GM13976 (cell line): ENCODE measurements at regions not wholly inside any gene's neighbourhood (a gene's known extent, or its start where the extent isn't known, plus 50 kb on each side); places are given as distances from the start of the nearest gene placed in this dataset.
"Not testable (repeated sequence)": the region's sequence is repeated elsewhere in the genome, so short reads cannot be mapped to it uniquely, and the experiment has no call there.

Experiments
- DNase-seq: peaks from one replicate; pipeline ENCODE4 v3.0.0; 2012; ENCODE audit warnings: low spot score
- CTCF ChIP-seq: IDR thresholded peaks from 2 replicates; pipeline ENCODE4 v1.5.1; 2012; ENCODE audit warnings: borderline replicate concordance, mild to moderate bottlenecking; ENCODE audit not compliant: insufficient read depth; ENCODE audit errors: extremely low read depth, missing control alignments, control extremely low read depth
- in situ Hi-C: fragments of 300-500 bp; cut with MboI; formaldehyde crosslinking; loops from one replicate; pipeline ENCODE4 v1.12.0; 2022; ENCODE audit warnings: low sequenced_read_pairs, mixed read lengths, inconsistent platforms; ENCODE audit not compliant: unreplicated experiment

DNA sequence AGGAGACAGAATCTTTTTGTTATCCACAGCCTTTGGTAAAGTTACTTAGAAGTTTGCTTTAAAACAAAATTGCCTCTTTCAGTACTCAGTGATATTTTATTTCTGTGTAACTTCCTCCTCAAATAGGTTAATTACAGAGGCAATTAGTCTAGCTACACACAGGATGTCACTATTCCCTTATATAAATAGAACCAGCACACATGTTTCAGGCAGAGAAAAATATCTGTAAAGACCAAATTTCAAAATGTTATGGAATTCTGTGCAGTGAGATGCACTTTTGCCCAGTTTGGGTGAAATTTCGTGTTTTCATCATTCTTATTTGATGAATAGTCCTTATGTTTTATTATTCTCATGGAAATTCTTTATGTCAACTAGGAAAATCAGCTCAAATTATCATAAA is 410.6 kb upstream of the SOX5 start:
- in situ Hi-C loops = no loop called here
- TF ChIP-seq CTCF = no peak
- DNase-seq = no peak

- TF ChIP-seq CTCF = no peak
- DNase-seq = no peak
- in situ Hi-C loops = no loop called here
Measured at GRCh38 chr12:24359418-24359817, 409.9 kb upstream of the SOX5 start.

DNA sequence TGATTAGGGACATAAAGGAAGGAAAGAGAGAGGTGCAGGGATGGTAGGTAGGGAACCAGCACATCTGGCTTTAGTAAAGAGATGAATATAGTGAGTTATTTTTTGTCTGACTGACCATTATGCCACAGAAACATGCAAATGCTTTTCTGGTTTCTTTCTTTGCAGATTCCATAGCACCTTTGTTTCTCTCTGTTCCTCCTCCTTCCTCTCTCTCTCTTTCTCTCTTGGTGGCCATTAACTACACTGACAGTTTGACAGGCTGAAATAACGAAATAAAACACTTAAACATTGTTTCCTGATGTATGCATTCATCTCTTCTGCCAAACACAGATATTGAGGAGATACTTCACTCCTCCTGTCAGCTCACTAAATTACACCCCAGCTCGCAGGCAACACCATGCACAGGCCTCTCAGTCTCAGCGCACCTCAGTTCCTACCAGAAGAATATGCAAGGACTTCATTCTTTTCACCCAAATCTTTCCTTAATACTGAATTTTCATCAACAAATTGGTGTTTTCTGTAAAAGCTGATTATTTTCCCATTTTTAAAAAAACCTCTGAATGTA is 406.9 kb upstream of the SOX5 start:
- in situ Hi-C loops = no loop called here
- TF ChIP-seq CTCF = no peak
- DNase-seq = no peak

GRCh38 chr12:24352363-24352762 is 402.9 kb upstream of the SOX5 start:
- DNase-seq = no peak
- in situ Hi-C loops = no loop called here
- TF ChIP-seq CTCF = no peak

DNA sequence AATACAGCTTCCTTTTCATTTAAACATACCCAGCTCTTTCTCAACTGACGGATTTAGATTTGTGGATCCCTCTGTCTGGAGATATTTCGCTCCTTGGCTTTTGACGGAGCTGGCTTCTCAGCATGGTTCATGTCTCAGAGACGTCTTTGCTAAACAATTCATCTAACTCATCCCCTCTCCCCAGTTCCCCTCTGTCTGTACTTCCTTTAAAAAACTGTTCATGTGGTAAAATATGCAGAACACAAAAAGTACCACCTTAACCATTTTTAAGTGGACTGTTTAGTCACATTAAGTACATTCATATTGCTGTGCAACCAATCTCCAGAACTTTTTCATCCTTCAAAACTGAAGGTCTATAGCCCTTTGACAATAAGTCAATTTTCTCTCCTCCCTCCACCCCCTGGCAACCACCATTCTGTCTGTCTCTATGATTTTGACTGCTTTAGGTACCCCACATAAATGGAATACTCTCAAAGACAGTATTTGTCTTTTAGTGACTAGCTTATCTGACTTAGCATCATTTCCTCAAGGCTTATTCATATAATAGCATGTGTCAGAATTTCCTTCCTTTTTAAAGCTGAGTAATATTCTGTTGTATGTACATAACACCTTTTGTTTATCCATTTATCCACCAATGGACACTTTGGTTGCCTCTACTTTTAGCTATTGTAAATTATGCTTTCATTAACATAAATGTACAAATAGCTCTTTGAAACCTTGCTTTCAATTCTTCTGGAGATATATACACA is 399.8 kb upstream of the SOX5 start:
- no peak for DNase-seq

GRCh38 chr12:24348180-24348579 is 398.7 kb upstream of the SOX5 start:
- DNase-seq, in situ Hi-C loops: not testable (repeated sequence)

More for the DNA sequence above, 399.8 kb upstream of the SOX5 start:
- in situ Hi-C loops = no loop called here
- no peak for TF ChIP-seq CTCF

DNA sequence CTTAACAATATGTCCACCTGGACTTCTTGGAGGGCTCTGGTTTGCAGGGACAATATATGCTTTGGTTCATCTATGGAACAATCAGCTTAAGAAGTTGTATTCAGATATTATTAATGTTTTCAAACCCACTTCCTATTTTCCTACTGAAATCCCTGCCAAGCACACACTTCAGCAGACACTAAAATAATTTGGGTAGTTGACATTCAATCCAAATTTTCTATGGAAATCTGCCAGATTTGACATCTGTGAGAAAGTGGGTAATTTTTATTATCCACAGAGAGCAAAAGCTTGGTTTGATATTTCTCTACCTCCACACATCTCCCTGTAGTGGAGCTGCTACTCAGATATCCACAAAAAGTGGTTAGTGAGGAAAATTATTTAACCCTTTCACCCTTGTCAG is 378.8 kb upstream of the SOX5 start:
- no peak for TF ChIP-seq CTCF
- no peak for DNase-seq
- in situ Hi-C loops = no loop called here
